Vagina (tissue), 2 donors: ENCODE measurements at regions not wholly inside any gene's neighbourhood (a gene's known extent, or its start where the extent isn't known, plus 50 kb on each side); places are given as distances from the start of the nearest gene placed in this dataset.
"Not testable (repeated sequence)": the region's sequence is repeated elsewhere in the genome, so short reads cannot be mapped to it uniquely, and the experiment has no call there.

Source experiments
- DNase-seq, 2 donors: peaks; one replicate each; pipeline ENCODE4 v3.0.0-alpha.2; 2017; ENCODE audit errors: extremely low spot score in 2 of 2
- H3K27ac ChIP-seq: fragments of 200-600 bp; sonication (generic); one replicate; pipeline ENCODE4 v1.5.1; 2019
- H3K27me3 ChIP-seq: fragments of 200-600 bp; sonication (generic); one replicate; pipeline ENCODE4 v1.5.1; 2019
- H3K36me3 ChIP-seq, 2 donors: fragments of 200-600 bp; sonication (generic); one replicate each; pipeline ENCODE4 v1.5.1; 2017 to 2019
- H3K4me1 ChIP-seq: fragments of 200-600 bp; sonication (generic); one replicate; pipeline ENCODE4 v1.5.1; 2019
- H3K4me3 ChIP-seq, 2 donors: fragments of 200-600 bp; sonication (generic); 1 replicate in 1 of 2; 2 replicates in 1 of 2; pipeline ENCODE4 v1.5.1; 2016 to 2019
- H3K9me3 ChIP-seq: fragments of 200-600 bp; sonication (generic); one replicate; pipeline ENCODE4 v1.5.1; 2019
- POLR2A ChIP-seq, 2 donors: fragments of 450-650 bp; IDR thresholded peaks; one replicate each; pipeline ENCODE4 v1.6.1; 2017; ENCODE audit warnings: antibody characterized with exemption in 2 of 2, mild to moderate bottlenecking in 2 of 2, moderate library complexity in 2 of 2
- POLR2AphosphoS5 ChIP-seq, 2 donors: sonication (generic); formaldehyde crosslinking; IDR thresholded peaks; one replicate each; pipeline ENCODE4 v1.9.0; 2017; ENCODE audit warnings: antibody characterized with exemption in 2 of 2, mild to moderate bottlenecking in 2 of 2, low read depth in 1 of 2; ENCODE audit not compliant: insufficient read depth in 1 of 2
- intact Hi-C: fragments of 100-400 bp; cut with DNase I; formaldehyde crosslinking; loops from one replicate; pipeline ENCODE4 v1.15.1; 2023
- TF ChIP-seq, protein P1 (sequence below), 3 experiments: fragments of 450-650 bp in 2 of 3; fragments of 200-600 bp in 1 of 3; sonication (generic) in 1 of 3; IDR thresholded peaks; one replicate each; pipeline ENCODE4 v1.5.1; 2017 to 2019; ENCODE audit warnings: antibody characterized with exemption in 3 of 3, mild to moderate bottlenecking in 2 of 3, moderate library complexity in 2 of 3

GRCh38 chr14:87613881-87614280 is 379.1 kb downstream of the GALC start:
- no peak overlapping the region for H3K27ac ChIP-seq
- H3K4me3 ChIP-seq = no peak overlapping the region
- DNase-seq = no peak
- H3K4me1 ChIP-seq = no peaks in the 10 kb centered on the region
- no peaks in the 10 kb centered on the region for H3K36me3 ChIP-seq
- intact Hi-C loops = no loop called here
- TF ChIP-seq, protein P1, sequence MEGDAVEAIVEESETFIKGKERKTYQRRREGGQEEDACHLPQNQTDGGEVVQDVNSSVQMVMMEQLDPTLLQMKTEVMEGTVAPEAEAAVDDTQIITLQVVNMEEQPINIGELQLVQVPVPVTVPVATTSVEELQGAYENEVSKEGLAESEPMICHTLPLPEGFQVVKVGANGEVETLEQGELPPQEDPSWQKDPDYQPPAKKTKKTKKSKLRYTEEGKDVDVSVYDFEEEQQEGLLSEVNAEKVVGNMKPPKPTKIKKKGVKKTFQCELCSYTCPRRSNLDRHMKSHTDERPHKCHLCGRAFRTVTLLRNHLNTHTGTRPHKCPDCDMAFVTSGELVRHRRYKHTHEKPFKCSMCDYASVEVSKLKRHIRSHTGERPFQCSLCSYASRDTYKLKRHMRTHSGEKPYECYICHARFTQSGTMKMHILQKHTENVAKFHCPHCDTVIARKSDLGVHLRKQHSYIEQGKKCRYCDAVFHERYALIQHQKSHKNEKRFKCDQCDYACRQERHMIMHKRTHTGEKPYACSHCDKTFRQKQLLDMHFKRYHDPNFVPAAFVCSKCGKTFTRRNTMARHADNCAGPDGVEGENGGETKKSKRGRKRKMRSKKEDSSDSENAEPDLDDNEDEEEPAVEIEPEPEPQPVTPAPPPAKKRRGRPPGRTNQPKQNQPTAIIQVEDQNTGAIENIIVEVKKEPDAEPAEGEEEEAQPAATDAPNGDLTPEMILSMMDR (IDR thresholded peaks at IDR 0.05) = no peak
- TF ChIP-seq POLR2A (IDR thresholded peaks at IDR 0.05) (no peak), POLR2AphosphoS5 (IDR thresholded peaks at IDR 0.05; ENCODE audit: insufficient read depth in 1 of 2, low read depth in 1 of 2) (no peak)
- H3K27me3 ChIP-seq = no peaks in the 10 kb centered on the region
- no peaks in the 10 kb centered on the region for H3K9me3 ChIP-seq

DNA sequence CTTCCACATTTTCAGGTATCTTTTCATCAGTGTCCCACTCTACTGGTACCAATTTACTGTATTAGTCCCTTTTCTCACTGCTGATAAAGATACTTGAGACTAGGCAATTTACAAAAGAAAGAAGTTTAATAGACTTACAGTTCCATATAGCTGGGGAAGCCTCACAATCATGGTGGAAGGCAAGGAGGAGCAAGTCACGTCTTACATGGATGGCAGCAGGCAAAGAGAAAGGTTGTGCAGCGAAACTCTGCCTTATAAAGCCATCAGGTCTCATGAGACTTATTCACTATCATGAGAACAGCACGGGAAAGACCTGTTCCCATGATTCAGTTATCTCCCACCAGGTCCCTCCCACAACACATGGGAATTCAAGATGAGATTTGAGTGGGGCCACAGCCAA is 385.9 kb downstream of the GALC start:
- H3K9me3 ChIP-seq, H3K27ac ChIP-seq, H3K36me3 ChIP-seq, DNase-seq, H3K4me1 ChIP-seq, intact Hi-C loops, H3K4me3 ChIP-seq, H3K27me3 ChIP-seq: not testable (repeated sequence)

- H3K4me3 ChIP-seq = no peak overlapping the region
- H3K36me3 ChIP-seq = no peaks in the 10 kb centered on the region
- H3K27me3 ChIP-seq = no peaks in the 10 kb centered on the region
- H3K4me1 ChIP-seq = no peaks in the 10 kb centered on the region
- TF ChIP-seq, protein P1 (IDR thresholded peaks at IDR 0.05) = no peak
- TF ChIP-seq POLR2AphosphoS5 (IDR thresholded peaks at IDR 0.05; ENCODE audit: insufficient read depth in 1 of 2, low read depth in 1 of 2) = no peak
- TF ChIP-seq POLR2A (IDR thresholded peaks at IDR 0.05) = no peak
- no peak overlapping the region for H3K27ac ChIP-seq
- DNase-seq = no peak
- intact Hi-C loops = no loop called here
- H3K9me3 ChIP-seq = no peaks in the 10 kb centered on the region
Measured at GRCh38 chr14:87601036-87601435, 391.9 kb downstream of the GALC start.

GRCh38 chr14:87600240-87600639 is 392.7 kb downstream of the GALC start:
- no peaks in the 10 kb centered on the region for H3K4me1 ChIP-seq
- no peak overlapping the region for H3K27ac ChIP-seq
- H3K4me3 ChIP-seq = no peak overlapping the region
- no peak for TF ChIP-seq POLR2AphosphoS5 (IDR thresholded peaks at IDR 0.05; ENCODE audit: insufficient read depth in 1 of 2, low read depth in 1 of 2)
- TF ChIP-seq, protein P1 (IDR thresholded peaks at IDR 0.05) = no peak
- TF ChIP-seq POLR2A (IDR thresholded peaks at IDR 0.05) = no peak
- intact Hi-C loops = no loop called here
- no peaks in the 10 kb centered on the region for H3K27me3 ChIP-seq
- H3K36me3 ChIP-seq = no peaks in the 10 kb centered on the region
- no peaks in the 10 kb centered on the region for H3K9me3 ChIP-seq
- DNase-seq = no peak

DNA sequence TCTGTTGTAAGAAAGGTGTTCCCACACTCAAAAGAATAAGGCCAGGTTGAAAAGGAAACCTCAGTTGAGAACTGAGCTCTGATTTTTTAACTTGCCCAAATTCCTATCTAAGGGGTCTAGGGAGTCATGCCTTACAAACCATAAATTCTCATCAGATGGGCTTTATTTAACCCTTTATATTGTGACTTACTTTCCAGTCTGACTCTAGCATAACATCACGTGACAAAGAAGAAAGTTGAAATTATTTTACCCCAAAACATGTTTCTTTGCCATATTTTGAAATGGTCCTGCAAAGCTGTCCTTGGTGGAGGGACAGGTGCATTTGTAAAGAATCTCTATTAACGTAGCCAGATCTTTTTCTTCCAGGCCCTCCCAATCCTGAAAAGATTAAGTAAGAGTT is 411.7 kb downstream of the GALC start:
- no peaks in the 10 kb centered on the region for H3K27me3 ChIP-seq
- no peak for DNase-seq
- H3K36me3 ChIP-seq = no peaks in the 10 kb centered on the region
- H3K4me1 ChIP-seq = no peaks in the 10 kb centered on the region
- no peak overlapping the region for H3K4me3 ChIP-seq
- H3K27ac ChIP-seq = no peak overlapping the region
- TF ChIP-seq, protein P1 (IDR thresholded peaks at IDR 0.05) = no peak
- no peak for TF ChIP-seq POLR2A (IDR thresholded peaks at IDR 0.05)
- TF ChIP-seq POLR2AphosphoS5 (IDR thresholded peaks at IDR 0.05; ENCODE audit: insufficient read depth in 1 of 2, low read depth in 1 of 2) = no peak
- H3K9me3 ChIP-seq = no peaks in the 10 kb centered on the region
- intact Hi-C loops = no loop called here

GRCh38 chr14:87579036-87579435 is 413.9 kb downstream of the GALC start:
- intact Hi-C loops = no loop called here
- DNase-seq = no peak
- H3K27me3 ChIP-seq = no peaks in the 10 kb centered on the region
- H3K4me3 ChIP-seq = no peak overlapping the region
- H3K4me1 ChIP-seq = no peaks in the 10 kb centered on the region
- H3K36me3 ChIP-seq = no peaks in the 10 kb centered on the region
- TF ChIP-seq, protein P1 (IDR thresholded peaks at IDR 0.05) = no peak
- TF ChIP-seq POLR2A (IDR thresholded peaks at IDR 0.05) (no peak), POLR2AphosphoS5 (IDR thresholded peaks at IDR 0.05; ENCODE audit: insufficient read depth in 1 of 2, low read depth in 1 of 2) (no peak)
- H3K27ac ChIP-seq = no peak overlapping the region
- no peaks in the 10 kb centered on the region for H3K9me3 ChIP-seq
